ENCODE measurements at regions not wholly inside any gene's neighbourhood (a gene's known extent, or its start where the extent isn't known, plus 50 kb on each side); places are given as distances from the start of the nearest gene placed in this dataset.
"Not testable (repeated sequence)": the region's sequence is repeated elsewhere in the genome, so short reads cannot be mapped to it uniquely, and the experiment has no call there.

DNA sequence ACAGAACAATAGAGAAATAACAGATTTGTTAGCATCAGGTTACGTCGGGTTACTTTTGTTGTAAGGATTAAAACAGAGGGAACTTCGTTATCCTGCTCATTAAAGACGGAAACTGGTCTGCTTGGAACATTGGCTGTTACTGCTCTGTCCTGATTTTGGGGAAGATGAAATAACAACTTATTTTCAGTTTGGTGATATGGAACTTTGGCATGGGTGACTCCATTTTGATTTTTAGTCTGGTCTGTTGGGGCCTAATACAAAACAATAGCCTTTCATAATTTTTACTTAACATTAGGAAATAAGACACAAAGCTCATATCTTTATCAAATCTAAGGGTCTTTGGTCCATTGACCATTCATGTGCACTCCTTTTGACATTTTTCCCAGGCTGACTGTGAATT lies 220.5 kb upstream of the DUSP10 start:
- no peak for DNase-seq (ENCODE audit: low spot score)

DNA sequence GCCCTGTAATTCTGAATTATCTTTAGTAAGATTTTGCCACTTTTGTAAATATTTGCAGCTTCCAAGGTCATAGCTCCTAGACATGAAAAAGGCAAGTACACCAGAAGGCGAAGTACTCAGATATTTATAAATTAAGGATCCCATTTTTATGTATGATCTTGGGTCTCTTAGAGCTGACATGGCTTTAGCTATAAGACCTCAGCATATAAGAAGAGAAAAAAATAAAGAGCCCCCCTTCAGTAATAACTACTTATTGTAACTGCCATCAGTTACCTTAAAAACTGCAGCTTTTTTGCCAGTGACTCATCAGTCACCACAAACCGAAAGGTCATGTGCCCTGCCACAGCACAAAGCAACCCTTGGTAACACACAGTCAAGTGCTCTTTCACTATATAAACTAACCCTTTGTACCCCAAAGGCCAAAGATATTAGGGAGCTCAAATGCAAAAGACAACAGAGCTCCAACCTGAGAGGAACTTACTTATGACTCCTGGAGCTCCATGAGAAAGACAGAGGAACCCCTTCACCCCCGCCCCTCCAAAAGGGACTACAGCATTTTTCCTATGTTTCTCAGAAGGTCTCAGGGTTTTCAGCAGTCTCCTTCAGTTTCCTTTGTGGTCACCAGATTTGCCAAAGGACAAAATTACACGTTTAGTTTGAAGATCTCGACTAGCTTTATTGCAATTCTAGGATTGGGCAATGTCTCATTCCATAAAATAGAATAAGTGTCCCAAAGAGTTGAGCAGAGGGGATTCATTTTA lies 219.8 kb upstream of the DUSP10 start:
- peak; percentile 71 for DNase-seq (ENCODE audit: low spot score)

DNA sequence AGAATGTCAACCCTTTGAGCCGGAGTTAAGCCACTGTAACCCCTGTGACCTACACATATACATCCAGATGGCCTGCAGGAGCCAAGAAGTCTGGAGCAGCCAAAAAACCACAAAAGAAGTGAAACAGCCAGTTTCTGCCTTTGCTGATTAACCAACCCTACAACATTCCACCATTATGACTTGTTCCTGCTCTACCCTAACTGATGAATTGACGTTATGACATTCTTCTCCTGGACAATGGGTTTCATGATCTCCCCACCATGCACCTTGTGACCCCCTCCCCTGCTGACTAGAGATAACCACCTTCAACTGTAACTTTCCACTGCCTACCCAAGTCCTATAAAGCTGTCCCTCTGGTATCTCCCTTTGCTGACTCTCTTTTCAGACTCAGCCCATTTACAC lies 216.3 kb upstream of the DUSP10 start:
- DNase-seq (ENCODE audit: low spot score): not testable (repeated sequence)

- DNase-seq (ENCODE audit: low spot score): not testable (repeated sequence)
Observed at GRCh38 chr1:221957350-221957749, 215.5 kb upstream of the DUSP10 start.

GRCh38 chr1:221949996-221950395 lies 208.1 kb upstream of the DUSP10 start:
- no peak for DNase-seq (ENCODE audit: low spot score)

DNA sequence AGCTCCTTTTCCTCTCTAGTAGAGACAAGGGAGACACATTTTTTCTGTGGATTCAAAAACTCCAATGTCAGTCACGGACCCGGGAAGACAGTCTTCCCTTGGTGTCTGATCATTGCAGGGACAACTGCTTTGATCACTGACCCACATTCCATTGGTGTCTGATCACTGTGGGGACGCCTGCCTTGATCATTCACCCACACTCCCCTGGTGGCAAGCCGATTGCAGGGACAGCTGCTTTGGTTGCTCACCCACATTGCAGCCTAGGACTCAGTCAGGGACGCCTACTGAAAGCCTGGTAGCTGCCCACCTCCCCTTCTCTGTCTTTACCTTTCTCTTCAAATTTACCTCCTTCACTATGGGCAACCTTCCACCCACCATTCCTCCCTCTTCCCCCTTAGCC lies 206.6 kb upstream of the DUSP10 start:
- no peak for DNase-seq (ENCODE audit: low spot score)

- no peak for DNase-seq (ENCODE audit: low spot score)
Observed at GRCh38 chr1:221947731-221948130, 205.8 kb upstream of the DUSP10 start.

- no peak for DNase-seq (ENCODE audit: low spot score)
Observed at GRCh38 chr1:221946768-221947167, 204.9 kb upstream of the DUSP10 start.

DNA sequence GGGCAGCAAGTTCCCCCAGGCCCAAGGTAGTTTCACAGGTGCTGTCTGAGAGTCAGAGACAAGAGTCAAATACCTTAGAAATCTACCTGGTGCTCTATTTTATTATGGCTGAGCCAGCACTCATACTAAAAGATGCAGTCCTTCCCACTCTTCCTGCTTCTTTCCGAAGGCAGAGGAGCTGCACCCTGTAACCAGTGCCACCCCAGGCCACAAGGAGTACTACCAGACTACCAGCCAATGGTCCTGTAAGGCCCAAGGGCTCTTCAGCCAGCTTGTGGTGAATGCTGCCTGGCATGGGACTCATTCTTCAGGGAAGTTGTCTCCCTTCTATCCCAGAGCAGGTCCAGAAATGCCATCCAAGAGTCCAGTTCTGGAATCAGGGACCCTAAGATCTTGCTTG lies 203.8 kb upstream of the DUSP10 start:
- DNase-seq (ENCODE audit: low spot score): no peak

- no peak for DNase-seq (ENCODE audit: low spot score)
Observed at GRCh38 chr1:221944247-221944870, 202.5 kb upstream of the DUSP10 start.

- no peak for DNase-seq (ENCODE audit: low spot score)
Observed at GRCh38 chr1:221940631-221941030, 198.7 kb upstream of the DUSP10 start.

- DNase-seq (ENCODE audit: low spot score): no peak
Observed at GRCh38 chr1:221939607-221940006, 197.7 kb upstream of the DUSP10 start.

DNA sequence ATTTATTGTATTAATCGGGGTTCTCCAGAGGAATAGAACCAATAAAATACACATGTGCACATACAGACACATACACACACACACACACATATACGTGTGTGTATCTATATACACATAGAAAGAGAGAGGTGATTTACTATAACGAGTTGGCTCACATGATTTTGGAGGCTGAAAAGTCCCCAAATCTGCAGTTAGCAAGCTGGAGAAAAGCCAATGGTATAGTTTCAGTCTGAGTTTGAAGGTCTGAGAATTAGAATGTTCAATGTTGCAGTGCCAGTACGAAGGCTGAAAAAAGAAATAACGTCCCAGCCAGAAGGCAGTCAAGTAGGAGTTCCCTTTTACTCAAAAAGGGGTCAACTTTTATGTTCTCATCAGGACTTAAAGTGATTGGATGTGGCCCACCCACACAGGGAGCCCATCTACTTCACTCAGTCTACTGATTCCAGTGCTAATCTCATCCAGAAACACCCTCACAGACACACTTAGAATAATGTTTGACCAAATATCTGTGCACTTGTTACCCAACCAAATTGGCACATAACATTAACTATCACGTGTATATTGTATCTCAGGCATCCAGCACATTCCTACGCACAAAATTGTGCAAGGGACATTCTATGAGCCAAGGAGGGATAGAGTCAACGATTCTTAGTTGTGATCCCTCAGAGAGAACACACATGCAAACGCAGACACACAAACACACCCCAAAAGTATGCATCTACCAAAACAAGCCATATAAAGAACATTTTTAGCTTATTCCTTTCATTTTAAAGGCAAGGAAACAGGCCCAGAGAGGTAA lies 195.5 kb upstream of the DUSP10 start:
- no peak for DNase-seq (ENCODE audit: low spot score)

DNA sequence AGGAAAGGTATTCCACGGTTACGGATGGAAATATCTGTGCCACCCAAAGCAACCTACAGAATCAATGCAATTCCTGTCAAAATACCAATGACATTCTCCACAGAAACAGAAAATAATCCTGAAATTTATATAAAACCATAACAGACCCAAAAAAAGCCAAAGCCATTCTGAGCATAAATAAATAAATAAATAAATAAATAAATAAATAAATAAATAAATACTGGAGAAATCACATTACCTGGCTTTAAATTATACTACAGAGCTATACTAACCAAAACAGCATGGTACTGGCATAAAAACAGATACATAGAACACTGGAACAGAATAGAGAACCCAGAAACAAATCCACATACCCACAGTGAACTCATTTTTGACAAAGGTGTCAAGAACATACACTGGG lies 191.9 kb upstream of the DUSP10 start:
- DNase-seq (ENCODE audit: low spot score): no peak

DNA sequence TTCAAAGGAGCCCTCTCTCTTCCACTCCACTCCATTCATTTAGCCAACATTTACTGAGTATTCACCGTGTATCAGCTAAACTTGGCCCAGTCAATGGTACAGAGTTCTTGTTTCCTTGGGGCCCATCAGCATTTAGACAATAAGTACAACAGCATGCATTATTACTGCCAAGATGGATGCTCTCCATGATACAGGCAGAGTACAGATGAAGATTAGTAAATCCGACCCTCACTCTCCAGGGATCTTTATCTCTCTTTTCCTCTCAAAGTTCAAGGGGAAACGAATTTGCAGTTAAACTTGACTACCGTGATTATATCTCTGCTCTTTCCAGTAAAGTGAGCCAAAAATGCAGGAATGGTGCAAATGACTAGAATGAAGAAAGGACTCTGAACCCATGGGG lies 184.6 kb upstream of the DUSP10 start:
- DNase-seq (ENCODE audit: low spot score): no peak

GRCh38 chr1:221925947-221926346 lies 184.1 kb upstream of the DUSP10 start:
- no peak for DNase-seq (ENCODE audit: low spot score)

- no peak for DNase-seq (ENCODE audit: low spot score)
Observed at GRCh38 chr1:221923929-221924598, 182.2 kb upstream of the DUSP10 start.

GRCh38 chr1:221921936-221922335 lies 180.0 kb upstream of the DUSP10 start:
- DNase-seq (ENCODE audit: low spot score): no peak

- DNase-seq (ENCODE audit: low spot score): no peak
Observed at GRCh38 chr1:221919743-221920142, 177.9 kb upstream of the DUSP10 start.

DNA sequence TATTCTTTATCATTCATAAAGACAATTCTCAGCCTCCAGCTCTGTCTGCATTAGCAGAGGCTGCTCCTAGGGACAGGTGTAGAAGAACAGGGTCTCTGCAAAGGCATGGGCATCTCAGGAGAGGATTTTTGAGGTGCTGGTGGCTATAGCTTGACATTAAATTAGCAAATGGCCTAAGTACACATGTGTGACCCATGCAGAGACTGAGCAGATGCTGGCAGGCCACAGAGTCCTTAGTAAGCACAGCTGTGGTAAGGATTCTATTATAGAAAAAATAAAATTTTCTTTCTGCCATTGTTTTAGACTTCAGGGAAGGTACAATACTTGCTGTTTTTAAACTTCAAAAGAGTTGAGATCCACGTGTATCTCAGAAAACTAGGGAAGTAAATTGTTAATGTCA lies 177.5 kb upstream of the DUSP10 start:
- DNase-seq (ENCODE audit: low spot score): no peak

DNA sequence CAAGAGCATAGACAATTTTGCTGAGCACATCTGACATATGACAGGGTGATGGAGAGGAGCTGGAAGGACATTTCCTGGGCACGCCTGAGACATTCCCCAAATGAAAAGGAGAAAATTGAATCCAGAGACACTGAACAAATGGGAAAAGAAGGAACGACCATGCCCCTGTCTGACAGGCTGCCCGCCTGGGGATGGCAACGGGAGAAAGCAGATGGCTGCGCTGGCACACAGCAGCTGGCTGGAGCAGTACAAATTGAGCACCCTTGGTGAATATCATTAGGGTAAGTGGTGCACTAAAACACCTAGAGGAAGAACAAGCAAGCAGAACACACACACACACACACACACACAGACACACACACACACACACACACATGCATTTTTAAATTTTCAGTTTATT lies 174.3 kb upstream of the DUSP10 start:
- no peak for DNase-seq (ENCODE audit: low spot score)

- no peak for DNase-seq (ENCODE audit: low spot score)
Observed at GRCh38 chr1:221915764-221916163, 173.9 kb upstream of the DUSP10 start.
